Activated CD8-positive, alpha-beta memory T cell treated with anti-CD3 and anti-CD28 coated beads for 36 hours (primary cell): ENCODE measurements at regions not wholly inside any gene's neighbourhood (a gene's known extent, or its start where the extent isn't known, plus 50 kb on each side); places are given as distances from the start of the nearest gene placed in this dataset.
"Not testable (repeated sequence)": the region's sequence is repeated elsewhere in the genome, so short reads cannot be mapped to it uniquely, and the experiment has no call there.

Experiments
- CTCF ChIA-PET: fragments of 350-600 bp; sonication (Branson Sonifier 250); formaldehyde crosslinking; loops from one replicate; lab custom pipeline; 2021; ENCODE audit warnings: antibody characterized with exemption; lab: Charles Lee
- POLR2A ChIA-PET: fragments of 350-600 bp; sonication (Branson Sonifier 250); formaldehyde crosslinking; loops from one replicate; lab custom pipeline; 2021; ENCODE audit warnings: antibody characterized with exemption; lab: Charles Lee

DNA sequence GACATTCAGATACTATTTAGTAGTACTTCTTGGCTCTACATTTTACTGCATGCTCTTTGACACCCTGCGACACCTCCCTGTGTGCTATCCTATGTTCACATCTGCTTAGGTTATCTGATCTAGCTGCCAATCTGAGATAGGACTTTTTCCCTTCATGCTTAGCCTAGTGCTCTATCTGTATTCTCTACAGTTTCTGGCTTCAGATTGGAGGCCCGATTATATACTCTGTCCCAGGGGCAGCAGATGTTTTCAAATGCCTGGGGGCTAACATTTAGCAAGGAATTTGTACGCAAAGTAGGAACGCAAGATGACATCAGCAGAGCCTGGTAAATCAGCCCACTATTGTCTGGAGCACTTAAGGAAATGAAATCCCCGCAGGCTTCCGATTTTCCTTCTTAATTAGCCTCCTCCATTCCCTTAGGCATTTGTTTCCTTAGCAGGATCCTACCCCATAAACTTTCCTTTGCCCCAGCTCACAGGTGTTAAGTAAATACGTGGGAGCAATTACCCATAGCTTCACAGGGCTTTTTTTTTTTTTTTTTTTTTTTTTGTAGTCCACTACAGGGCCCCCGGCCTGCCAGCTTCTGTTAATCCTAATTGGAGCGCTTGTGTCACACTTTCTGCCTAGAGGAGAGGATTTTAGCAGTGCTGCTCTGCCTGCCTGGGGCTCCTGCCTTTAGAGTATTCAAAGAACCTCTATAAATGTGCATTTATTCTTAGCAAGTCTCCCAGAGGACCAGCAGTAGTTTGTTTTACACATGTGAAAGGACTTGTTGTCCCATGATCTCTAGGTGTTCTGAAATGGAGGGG lies 61.1 kb upstream of the LPAR1 start:
- ChIA-PET CTCF (no interaction called here), POLR2A (no interaction called here)

DNA sequence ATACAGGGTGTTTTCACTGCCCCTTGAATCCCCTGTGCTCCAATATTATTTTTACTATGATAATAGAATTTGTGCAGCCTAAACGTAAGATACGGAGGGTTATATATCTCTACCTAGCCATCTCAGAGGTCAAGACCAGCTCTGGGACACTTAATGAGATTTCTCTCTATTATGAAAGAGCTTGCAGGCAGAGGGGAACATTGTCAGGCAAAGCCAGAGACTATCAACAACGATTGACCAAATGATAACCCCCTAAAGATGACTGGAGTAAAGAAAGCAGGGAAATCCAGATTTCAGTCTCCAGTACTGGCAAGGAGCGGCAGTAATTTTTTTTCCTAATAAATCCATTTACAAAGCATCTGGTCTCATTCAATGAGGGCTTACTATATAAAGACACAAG lies 59.8 kb upstream of the LPAR1 start:
- ChIA-PET POLR2A (no interaction called here), CTCF (no interaction called here)

DNA sequence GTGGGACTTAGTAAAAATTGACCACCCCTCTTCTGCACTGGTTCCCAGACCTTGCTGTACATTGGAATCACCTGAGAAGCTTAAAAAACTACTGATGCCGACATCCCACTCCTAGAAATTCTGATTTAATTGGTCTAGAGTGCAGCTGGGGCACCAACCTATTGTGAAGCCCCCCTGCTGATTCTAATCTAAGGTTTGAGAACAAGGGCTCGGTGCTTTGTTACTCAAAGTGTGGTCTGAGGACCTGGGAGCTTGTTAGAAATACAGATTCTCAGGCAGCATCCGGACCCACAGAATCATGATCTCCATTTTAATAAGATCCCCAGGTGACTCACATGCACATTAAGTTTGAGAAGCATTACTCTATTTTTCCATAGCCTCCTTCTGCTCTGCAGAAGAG lies 57.8 kb upstream of the LPAR1 start:
- CTCF ChIA-PET, result no interaction called here
- POLR2A ChIA-PET, result no interaction called here

DNA sequence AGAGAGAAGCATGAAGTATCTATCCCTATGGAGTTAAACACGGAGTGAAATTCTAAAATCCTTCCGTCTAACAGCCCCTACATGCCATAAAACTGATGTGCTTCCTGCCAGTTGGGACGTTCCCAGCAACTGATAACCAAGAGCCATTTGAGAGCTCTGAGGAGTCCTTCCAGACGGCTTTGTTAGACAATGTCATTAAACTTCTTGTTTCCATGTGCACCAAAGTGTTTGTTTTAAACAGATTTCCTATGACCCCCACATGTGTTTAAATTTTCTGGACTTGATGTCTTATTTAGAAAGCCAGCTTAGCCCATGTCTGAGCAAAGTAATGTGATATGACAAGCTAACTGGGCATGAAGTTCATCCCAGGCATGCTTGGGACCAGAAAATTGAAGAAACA lies 57.2 kb upstream of the LPAR1 start:
- POLR2A ChIA-PET, result no interaction called here
- CTCF ChIA-PET, result no interaction called here

DNA sequence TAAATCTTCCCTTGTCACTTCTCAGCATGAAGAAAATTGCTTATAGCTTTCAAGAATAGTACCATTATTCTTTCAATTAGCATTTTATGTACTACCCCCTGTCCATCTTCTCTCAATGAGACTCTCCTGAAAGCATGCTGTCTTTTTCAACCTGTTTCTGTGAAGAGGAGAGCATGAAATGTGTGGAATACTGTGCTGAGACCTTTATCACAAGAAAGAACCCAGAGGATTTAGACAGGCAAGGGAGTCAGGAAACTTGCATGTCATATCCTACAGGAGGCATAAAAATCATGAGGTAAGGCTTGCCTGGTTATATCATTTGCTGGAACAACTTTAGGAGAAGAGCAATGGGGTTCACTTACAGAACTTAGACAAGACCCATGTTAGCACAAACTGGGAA lies 56.7 kb upstream of the LPAR1 start:
- ChIA-PET CTCF (no interaction called here), POLR2A (no interaction called here)

DNA sequence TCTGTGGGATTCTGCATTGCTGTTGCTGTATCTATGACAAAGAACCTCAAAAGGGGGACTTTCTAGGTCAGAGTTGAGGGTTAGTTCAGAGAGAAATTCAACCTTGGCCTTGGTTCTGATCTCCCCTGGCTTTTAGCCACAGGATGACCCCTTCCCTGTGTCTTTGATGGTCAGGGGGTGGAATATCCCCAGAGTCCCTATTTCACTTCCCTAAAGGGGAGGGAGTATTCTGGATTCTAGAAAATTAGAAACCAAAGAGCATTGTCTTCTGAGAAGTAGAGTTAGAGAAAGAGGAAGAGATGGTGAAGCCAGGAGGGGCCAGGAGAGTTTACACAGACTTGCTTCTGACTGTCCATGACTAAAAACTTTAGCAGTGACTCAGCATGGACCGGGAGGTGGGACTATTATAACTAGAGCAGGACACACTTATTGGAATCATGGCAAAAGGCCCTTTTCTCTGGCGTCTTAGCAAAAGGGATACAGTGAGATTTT lies 56.2 kb upstream of the LPAR1 start:
- CTCF ChIA-PET, result no interaction called here
- POLR2A ChIA-PET, result no interaction called here

DNA sequence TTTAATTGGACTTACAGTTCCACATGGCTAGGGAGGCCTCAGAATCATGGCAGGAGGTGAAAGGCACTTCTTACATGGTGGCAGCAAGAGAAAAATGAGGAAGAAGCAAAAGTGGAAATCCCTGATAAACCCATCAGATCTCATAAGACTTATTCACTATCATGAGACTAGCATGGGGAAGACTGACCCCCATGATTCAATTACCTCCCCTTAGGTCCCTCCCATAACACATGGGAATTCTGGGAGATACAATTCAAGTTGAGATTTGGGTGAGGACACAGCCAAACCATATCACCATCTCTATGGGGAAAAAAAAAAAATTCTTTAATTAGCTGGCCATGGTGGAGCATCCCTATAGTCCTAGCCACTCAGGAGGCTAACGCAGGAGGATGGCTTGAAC lies 53.9 kb upstream of the LPAR1 start:
- POLR2A ChIA-PET, CTCF ChIA-PET: not testable (repeated sequence)
